Panc1 (cell line): ENCODE measurements at regions not wholly inside any gene's neighbourhood (a gene's known extent, or its start where the extent isn't known, plus 50 kb on each side); places are given as distances from the start of the nearest gene placed in this dataset.

Experiments
- ATAC-seq: fragments of 200-7000 bp; cut with Tn5 transposase; 2 replicates; pipeline ENCODE4 v1.9.1; 2020; ENCODE audit warnings: mild to moderate bottlenecking, moderate library complexity
- BruUV-seq: library from RNA; stranded (reverse); fragments of 400-500 nt; replicated peaks from 2 replicates; lab custom pipeline; 2021; lab: Mats Ljungman, UMichigan
- CTCF ChIA-PET: fragments of 300-600 bp; sonication (Branson Sonifier 250); formaldehyde crosslinking; loops from one replicate; lab custom pipeline; 2022; ENCODE audit warnings: antibody characterized with exemption; lab: Charles Lee
- POLR2A ChIA-PET: fragments of 300-600 bp; sonication (Branson Sonifier 250); formaldehyde crosslinking; loops from one replicate; lab custom pipeline; 2022; ENCODE audit warnings: antibody characterized with exemption; lab: Charles Lee
- DNase-seq: peaks from one replicate; pipeline ENCODE4 v3.0.0-alpha.2; 2010; ENCODE audit warnings: low read depth, low spot score
- H3K27ac ChIP-seq: 2 replicates; pipeline ENCODE4 v1.5.1; 2011; ENCODE audit warnings: mild to moderate bottlenecking, low read length, inconsistent platforms
- H3K27me3 ChIP-seq: fragments of 200-500 bp; sonication (Bioruptor generic); 2 replicates; pipeline ENCODE4 v1.6.0; 2014; ENCODE audit warnings: low read length, inconsistent platforms; ENCODE audit not compliant: control insufficient read depth, insufficient read depth
- H3K36me3 ChIP-seq: fragments of 200-500 bp; sonication (Bioruptor generic); 2 replicates; pipeline ENCODE4 v1.5.1; 2014; ENCODE audit warnings: inconsistent platforms, mild to moderate bottlenecking, low read length, moderate library complexity; ENCODE audit not compliant: control insufficient read depth, insufficient read depth
- H3K4me1 ChIP-seq: 2 replicates; pipeline ENCODE4 v1.5.1; 2011; ENCODE audit warnings: inconsistent platforms, mild to moderate bottlenecking, low read length, moderate library complexity; ENCODE audit not compliant: control insufficient read depth, insufficient read depth
- H3K4me3 ChIP-seq, 2 experiments: 2 replicates each; pipeline ENCODE4 v1.5.1; 2011 to 2012; ENCODE audit warnings: low read depth in 2 of 2, low read length in 2 of 2, mild to moderate bottlenecking in 2 of 2, inconsistent platforms in 1 of 2, moderate library complexity in 1 of 2
- H3K9me3 ChIP-seq: fragments of 200-500 bp; sonication (Bioruptor generic); 2 replicates; pipeline ENCODE4 v1.5.1; 2014; ENCODE audit warnings: low read depth, mild to moderate bottlenecking, inconsistent platforms, low read length, moderate library complexity; ENCODE audit not compliant: control insufficient read depth, insufficient read depth
- CTCF ChIP-seq: fragments of 450-650 bp; IDR thresholded peaks from 2 replicates; pipeline ENCODE4 v1.5.1; 2017; ENCODE audit warnings: mild to moderate bottlenecking
- POLR2AphosphoS5 ChIP-seq: IDR thresholded peaks from 2 replicates; pipeline ENCODE4 v1.6.1; 2012; ENCODE audit warnings: mild to moderate bottlenecking, low read depth, low read length, moderate library complexity
- REST ChIP-seq, 2 experiments: IDR thresholded peaks; 2 replicates each; pipeline ENCODE4 v1.6.1; 2011 to 2012; ENCODE audit warnings: low read depth in 2 of 2, control low read depth in 1 of 2, low read length in 1 of 2, mild to moderate bottlenecking in 1 of 2, moderate library complexity in 1 of 2; ENCODE audit not compliant: insufficient read depth in 1 of 2
- SIN3A ChIP-seq: IDR thresholded peaks from 2 replicates; pipeline ENCODE4 v1.6.1; 2012; ENCODE audit warnings: low read depth, mild to moderate bottlenecking, low read length, moderate library complexity, borderline replicate concordance; ENCODE audit not compliant: insufficient read depth
- TCF7L2 ChIP-seq: IDR thresholded peaks from 2 replicates; pipeline ENCODE4 v1.6.1; 2011; ENCODE audit warnings: mild to moderate bottlenecking, low read depth, low read length, inconsistent platforms
- in situ Hi-C: cut with HindIII; loops from 2 replicates; pipeline ENCODE4 v1.10.0; 2016; ENCODE audit warnings: low sequenced_read_pairs, low pct_unique_long_range_greater_than_20kb
- intact Hi-C: fragments of 100-400 bp; cut with micrococcal nuclease; formaldehyde crosslinking; loops from one replicate; pipeline ENCODE4 v1.10.0; 2022; ENCODE audit not compliant: unreplicated experiment

- POLR2A ChIA-PET, result no interaction called here
- no TSS peak for BruUV-seq
- CTCF ChIA-PET, result no interaction called here
Observed at GRCh38 chr7:41824284-41824683, 121.4 kb upstream of the INHBA start.

GRCh38 chr7:41822259-41822817 lies 119.4 kb upstream of the INHBA start:
- intact Hi-C loops, result no loop called here
- POLR2A ChIA-PET, result no interaction called here

More at GRCh38 chr7:41824284-41824683, 121.4 kb upstream of the INHBA start:
- no peaks in the 10 kb centered on the region for H3K27me3 ChIP-seq
- in situ Hi-C loops, result no loop called here
- intact Hi-C loops, result no loop called here
- DNase-seq (no peak), ATAC-seq (no peak)
- H3K9me3 ChIP-seq, result no peaks in the 10 kb centered on the region
- no peak overlapping the region for H3K27ac ChIP-seq
- H3K4me3 ChIP-seq, result no peak overlapping the region
- no peaks in the 10 kb centered on the region for H3K36me3 ChIP-seq
- TF ChIP-seq CTCF, result no peak
- TF ChIP-seq REST (IDR thresholded peaks at IDR 0.05; ENCODE audit: insufficient read depth in 1 of 2, low read depth in 2 of 2, low read length in 1 of 2), result no peak
- TF ChIP-seq POLR2AphosphoS5, result no peak
- TF ChIP-seq TCF7L2, result no peak
- no peak for TF ChIP-seq SIN3A
- no peaks in the 10 kb centered on the region for H3K4me1 ChIP-seq

More at GRCh38 chr7:41822259-41822817, 119.4 kb upstream of the INHBA start:
- no peaks in the 10 kb centered on the region for H3K36me3 ChIP-seq
- ATAC-seq (no peak), DNase-seq (no peak)
- no peak overlapping the region for H3K4me3 ChIP-seq
- H3K9me3 ChIP-seq, result no peaks in the 10 kb centered on the region
- in situ Hi-C loops, result no loop called here
- CTCF ChIA-PET, result interaction anchor here (0.6 kb wide), 1 partner anchor 1234 kb away, joined by 3 read pairs; no protein-coding TSS in a partner anchor
- TF ChIP-seq REST (IDR thresholded peaks at IDR 0.05; ENCODE audit: insufficient read depth in 1 of 2, low read depth in 2 of 2, low read length in 1 of 2) (no peak), CTCF (no peak), POLR2AphosphoS5 (no peak), TCF7L2 (no peak), SIN3A (no peak)
- H3K27ac ChIP-seq, result no peak overlapping the region
- H3K27me3 ChIP-seq, result no peaks in the 10 kb centered on the region
- H3K4me1 ChIP-seq, result no peaks in the 10 kb centered on the region
- no TSS peak for BruUV-seq
